Body of pancreas (tissue), 4 donors: ENCODE measurements at regions not wholly inside any gene's neighbourhood (a gene's known extent, or its start where the extent isn't known, plus 50 kb on each side); places are given as distances from the start of the nearest gene placed in this dataset.

Experiments used
- POLR2A ChIP-seq, 3 donors: fragments of 450-650 bp; IDR thresholded peaks; one replicate each; pipeline ENCODE4 v1.6.1; 2016; ENCODE audit warnings: antibody characterized with exemption in 3 of 3, mild to moderate bottlenecking in 2 of 3
- TF ChIP-seq, protein P1 (sequence below), 7 experiments: fragments of 450-650 bp in 4 of 7; fragments of 200-600 bp in 3 of 7; sonication (generic) in 3 of 7; IDR thresholded peaks; one replicate each; pipeline ENCODE4 v1.5.1; 2016 to 2019; ENCODE audit warnings: antibody characterized with exemption in 7 of 7

DNA sequence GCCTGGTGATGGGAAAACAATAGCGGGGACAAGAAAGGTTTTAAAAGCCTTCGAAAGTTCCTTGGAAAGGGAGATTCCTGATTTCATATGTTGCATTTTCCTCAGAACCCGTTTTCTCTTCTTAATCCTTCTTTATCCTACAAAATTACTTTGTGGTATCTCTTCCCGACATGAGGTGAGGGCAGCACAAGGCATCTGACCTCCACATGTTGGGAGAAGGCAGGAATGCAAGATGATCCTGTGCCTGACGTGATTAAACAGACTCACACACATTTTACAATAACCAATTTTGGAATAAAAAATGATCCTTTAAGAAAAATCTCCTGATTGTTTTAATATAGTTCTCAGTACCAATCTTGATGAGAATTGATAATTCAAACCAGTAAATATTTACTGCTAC is 153.3 kb upstream of the MKLN1 start:
- TF ChIP-seq, protein P1, sequence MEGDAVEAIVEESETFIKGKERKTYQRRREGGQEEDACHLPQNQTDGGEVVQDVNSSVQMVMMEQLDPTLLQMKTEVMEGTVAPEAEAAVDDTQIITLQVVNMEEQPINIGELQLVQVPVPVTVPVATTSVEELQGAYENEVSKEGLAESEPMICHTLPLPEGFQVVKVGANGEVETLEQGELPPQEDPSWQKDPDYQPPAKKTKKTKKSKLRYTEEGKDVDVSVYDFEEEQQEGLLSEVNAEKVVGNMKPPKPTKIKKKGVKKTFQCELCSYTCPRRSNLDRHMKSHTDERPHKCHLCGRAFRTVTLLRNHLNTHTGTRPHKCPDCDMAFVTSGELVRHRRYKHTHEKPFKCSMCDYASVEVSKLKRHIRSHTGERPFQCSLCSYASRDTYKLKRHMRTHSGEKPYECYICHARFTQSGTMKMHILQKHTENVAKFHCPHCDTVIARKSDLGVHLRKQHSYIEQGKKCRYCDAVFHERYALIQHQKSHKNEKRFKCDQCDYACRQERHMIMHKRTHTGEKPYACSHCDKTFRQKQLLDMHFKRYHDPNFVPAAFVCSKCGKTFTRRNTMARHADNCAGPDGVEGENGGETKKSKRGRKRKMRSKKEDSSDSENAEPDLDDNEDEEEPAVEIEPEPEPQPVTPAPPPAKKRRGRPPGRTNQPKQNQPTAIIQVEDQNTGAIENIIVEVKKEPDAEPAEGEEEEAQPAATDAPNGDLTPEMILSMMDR (IDR thresholded peaks at IDR 0.05): no peak
- no peak for TF ChIP-seq POLR2A (IDR thresholded peaks at IDR 0.05)
